ENCODE measurements at regions not wholly inside any gene's neighbourhood (a gene's known extent, or its start where the extent isn't known, plus 50 kb on each side); places are given as distances from the start of the nearest gene placed in this dataset.

- H3K4me3 Mint-ChIP-seq = peak overlapping the region in 4 of 8 donors; percentile 15 to 82 (median 58)
- ATAC-seq (ENCODE audit: low read depth in 2 of 2) (no peak), DNase-seq (no peak)
- H3K27ac Mint-ChIP-seq = peak overlapping the region; percentile 72 to 97 (median 93)
- peaks cover 38 to 61% (median 40%) of the 10 kb centered on the region in 3 donors for H3K4me1 Mint-ChIP-seq
- no peaks in the 10 kb centered on the region for H3K27me3 Mint-ChIP-seq
- no peaks in the 10 kb centered on the region for H3K9me3 Mint-ChIP-seq
- H3K36me3 Mint-ChIP-seq = no peaks in the 10 kb centered on the region
These were observed 91.6 kb upstream of the RUNX3 start for GRCh38 chr1:25021591-25022215.

GRCh38 chr1:25020851-25021590, 90.9 kb upstream of the RUNX3 start:
- no peaks in the 10 kb centered on the region for H3K9me3 Mint-ChIP-seq
- H3K4me1 Mint-ChIP-seq = peaks cover 38 to 59% (median 40%) of the 10 kb centered on the region in 3 donors
- no peaks in the 10 kb centered on the region for H3K27me3 Mint-ChIP-seq
- no peak for DNase-seq
- H3K36me3 Mint-ChIP-seq = no peaks in the 10 kb centered on the region
- no peak for ATAC-seq (ENCODE audit: low read depth in 2 of 2)
- peak overlapping the region; percentile 87 to 97 (median 92) for H3K27ac Mint-ChIP-seq
- peak overlapping the region in 4 of 8 donors; percentile 12 to 68 (median 43) for H3K4me3 Mint-ChIP-seq

GRCh38 chr1:25020173-25020845, 90.2 kb upstream of the RUNX3 start:
- Mint-ChIP-seq H3K4me1 (peaks cover 38 to 59% (median 40%) of the 10 kb centered on the region in 3 donors), H3K27ac (peak overlapping the region; percentile 80 to 97 (median 91)), H3K9me3 (no peaks in the 10 kb centered on the region), H3K27me3 (no peaks in the 10 kb centered on the region), H3K36me3 (no peaks in the 10 kb centered on the region), H3K4me3 (peak overlapping the region in 7 of 8 donors; percentile 22 to 85 (median 44))
- no peak for ATAC-seq (ENCODE audit: low read depth in 2 of 2)
- DNase-seq = no peak

- DNase-seq = no peak
These were observed 89.5 kb upstream of the RUNX3 start for GRCh38 chr1:25019337-25020172.

GRCh38 chr1:25018943-25019336, 88.9 kb upstream of the RUNX3 start:
- peak overlapping the region in 3 of 8 donors; percentile 57 to 72 (median 68) for H3K4me3 Mint-ChIP-seq
- DNase-seq = no peak
- peak overlapping the region in 5 of 6 donors; percentile 50 to 91 (median 88) for H3K27ac Mint-ChIP-seq
- no peak for ATAC-seq (ENCODE audit: low read depth in 2 of 2)
- H3K9me3 Mint-ChIP-seq = no peaks in the 10 kb centered on the region
- no peaks in the 10 kb centered on the region for H3K36me3 Mint-ChIP-seq
- peaks cover 30 to 52% (median 32%) of the 10 kb centered on the region in 3 donors for H3K4me1 Mint-ChIP-seq
- no peaks in the 10 kb centered on the region for H3K27me3 Mint-ChIP-seq

More at GRCh38 chr1:25019337-25020172, 89.5 kb upstream of the RUNX3 start:
- Mint-ChIP-seq H3K4me3 (peak overlapping the region in 6 of 8 donors; percentile 19 to 85 (median 44)), H3K4me1 (peaks cover 31 to 56% (median 34%) of the 10 kb centered on the region in 3 donors), H3K27me3 (no peaks in the 10 kb centered on the region), H3K27ac (peak overlapping the region in 5 of 6 donors; percentile 50 to 91 (median 80)), H3K9me3 (no peaks in the 10 kb centered on the region), H3K36me3 (no peaks in the 10 kb centered on the region)
- ATAC-seq (ENCODE audit: low read depth in 2 of 2) = peak in 1 of 2 donors; percentile 3

- H3K4me3 Mint-ChIP-seq = no peak overlapping the region
- H3K27ac Mint-ChIP-seq = peak overlapping the region in 1 of 6 donors; percentile 62
- peaks cover 28 to 45% (median 29%) of the 10 kb centered on the region in 3 donors for H3K4me1 Mint-ChIP-seq
- no peaks in the 10 kb centered on the region for H3K9me3 Mint-ChIP-seq
- H3K27me3 Mint-ChIP-seq = no peaks in the 10 kb centered on the region
- ATAC-seq (ENCODE audit: low read depth in 2 of 2) (no peak), DNase-seq (no peak)
- no peaks in the 10 kb centered on the region for H3K36me3 Mint-ChIP-seq
These were observed 88.1 kb upstream of the RUNX3 start for GRCh38 chr1:25018110-25018735.

- ATAC-seq (ENCODE audit: low read depth in 2 of 2) = no peak
- H3K27ac Mint-ChIP-seq = peak overlapping the region in 1 of 6 donors; percentile 62
These were observed 87.5 kb upstream of the RUNX3 start for GRCh38 chr1:25017436-25018109.

GRCh38 chr1:25012966-25013962, 83.2 kb upstream of the RUNX3 start:
- Mint-ChIP-seq H3K27ac (no peak overlapping the region), H3K36me3 (no peaks in the 10 kb centered on the region), H3K9me3 (no peaks in the 10 kb centered on the region), H3K4me3 (no peak overlapping the region), H3K27me3 (no peaks in the 10 kb centered on the region), H3K4me1 (peaks cover 0 to 4% (median 0%) of the 10 kb centered on the region in 3 donors)
- ATAC-seq (ENCODE audit: low read depth in 2 of 2) (no peak), DNase-seq (no peak)

More at GRCh38 chr1:25017436-25018109, 87.5 kb upstream of the RUNX3 start:
- no peak for DNase-seq
- no peaks in the 10 kb centered on the region for H3K36me3 Mint-ChIP-seq
- H3K4me3 Mint-ChIP-seq = no peak overlapping the region
- peaks cover 22 to 39% (median 23%) of the 10 kb centered on the region in 3 donors for H3K4me1 Mint-ChIP-seq
- H3K27me3 Mint-ChIP-seq = no peaks in the 10 kb centered on the region
- no peaks in the 10 kb centered on the region for H3K9me3 Mint-ChIP-seq

- H3K27ac Mint-ChIP-seq = no peak overlapping the region
These were observed 82.0 kb upstream of the RUNX3 start for GRCh38 chr1:25011943-25012638.

GRCh38 chr1:25011275-25011674, 81.2 kb upstream of the RUNX3 start:
- DNase-seq (no peak), ATAC-seq (ENCODE audit: low read depth in 2 of 2) (no peak)
- H3K27me3 Mint-ChIP-seq = peaks cover 0 to 15% (median 0%) of the 10 kb centered on the region in 3 donors
- peaks cover 10 to 13% (median 10%) of the 10 kb centered on the region in 3 donors for H3K4me1 Mint-ChIP-seq
- no peaks in the 10 kb centered on the region for H3K9me3 Mint-ChIP-seq
- no peak overlapping the region for H3K4me3 Mint-ChIP-seq
- no peak overlapping the region for H3K27ac Mint-ChIP-seq
- H3K36me3 Mint-ChIP-seq = no peaks in the 10 kb centered on the region

More at GRCh38 chr1:25011943-25012638, 82.0 kb upstream of the RUNX3 start:
- DNase-seq = no peak
- Mint-ChIP-seq H3K4me1 (peaks cover 1 to 10% (median 3%) of the 10 kb centered on the region in 3 donors), H3K4me3 (no peak overlapping the region), H3K36me3 (no peaks in the 10 kb centered on the region), H3K9me3 (no peaks in the 10 kb centered on the region), H3K27me3 (peaks cover 0 to 7% (median 0%) of the 10 kb centered on the region in 3 donors)
- ATAC-seq (ENCODE audit: low read depth in 2 of 2) = no peak

All from naive B cell (primary cell).